ENCODE measurements at regions not wholly inside any gene's neighbourhood (a gene's known extent, or its start where the extent isn't known, plus 50 kb on each side); places are given as distances from the start of the nearest gene placed in this dataset.

GRCh38 chr7:123401295-123401694 lies 133.1 kb downstream of the IQUB start:
- DNase-seq = no peak

GRCh38 chr7:123400196-123400595 lies 134.2 kb downstream of the IQUB start:
- DNase-seq = no peak

GRCh38 chr7:123398921-123399320 lies 135.5 kb downstream of the IQUB start:
- DNase-seq = no peak

- no peak for DNase-seq
Measured at GRCh38 chr7:123397746-123398338, 136.6 kb downstream of the IQUB start.

- no peak for DNase-seq
Measured at GRCh38 chr7:123393623-123394022, 140.8 kb downstream of the IQUB start.

GRCh38 chr7:123372368-123372767 lies 162.0 kb downstream of the IQUB start:
- no peak for DNase-seq

- DNase-seq = no peak
Measured at GRCh38 chr7:123367484-123368122, 166.8 kb downstream of the IQUB start.

- peak in 3 of 56 donors; percentile 0 to 10 (median 4) for DNase-seq
Measured at GRCh38 chr7:123367031-123367430, 167.3 kb upstream of the SLC13A1 start.

- DNase-seq = no peak
Measured at GRCh38 chr7:123366626-123367025, 166.9 kb upstream of the SLC13A1 start.

GRCh38 chr7:123360631-123361030 lies 160.9 kb upstream of the SLC13A1 start:
- no peak for DNase-seq

- DNase-seq = peak in 11 of 56 donors; percentile 1 to 34 (median 12)
Measured at GRCh38 chr7:123355576-123356190, 155.9 kb upstream of the SLC13A1 start.

GRCh38 chr7:123352973-123353372 lies 153.2 kb upstream of the SLC13A1 start:
- DNase-seq = no peak

GRCh38 chr7:123351516-123352505 lies 152.0 kb upstream of the SLC13A1 start:
- no peak for DNase-seq

GRCh38 chr7:123351027-123351426 lies 151.3 kb upstream of the SLC13A1 start:
- DNase-seq = no peak

- no peak for DNase-seq
Measured at GRCh38 chr7:123348690-123349089, 148.9 kb upstream of the SLC13A1 start.

GRCh38 chr7:123346766-123347165 lies 147.0 kb upstream of the SLC13A1 start:
- DNase-seq = peak in 5 of 56 donors; percentile 4 to 25 (median 19)

GRCh38 chr7:123343611-123344010 lies 143.8 kb upstream of the SLC13A1 start:
- no peak for DNase-seq

GRCh38 chr7:123341102-123341501 lies 141.3 kb upstream of the SLC13A1 start:
- DNase-seq = no peak

- no peak for DNase-seq
Measured at GRCh38 chr7:123338688-123339087, 138.9 kb upstream of the SLC13A1 start.

GRCh38 chr7:123329988-123330643 lies 130.3 kb upstream of the SLC13A1 start:
- DNase-seq = no peak

GRCh38 chr7:123327661-123328060 lies 127.9 kb upstream of the SLC13A1 start:
- no peak for DNase-seq

All from amygdala (tissue), 56 donors.